SU-DHL-6 (cell line): ENCODE measurements at regions not wholly inside any gene's neighbourhood (a gene's known extent, or its start where the extent isn't known, plus 50 kb on each side); places are given as distances from the start of the nearest gene placed in this dataset.

ENCODE experiments used
- H2AFZ ChIP-seq: fragments of 200-600 bp; sonication (generic); 2 replicates; pipeline ENCODE4 v1.6.1; 2014; ENCODE audit warnings: low read depth, mild to moderate bottlenecking, moderate library complexity, mixed read lengths, antibody characterized with exemption, low read length; ENCODE audit not compliant: severe bottlenecking
- H3F3A ChIP-seq: fragments of 200-600 bp; shearing (Covaris generic); 2 replicates; pipeline ENCODE4 v1.6.0; 2016; ENCODE audit warnings: antibody characterized with exemption, mild to moderate bottlenecking; ENCODE audit not compliant: insufficient read depth
- H3K27ac ChIP-seq: fragments of 200-600 bp; sonication (generic); 2 replicates; pipeline ENCODE4 v1.5.1; 2016; ENCODE audit warnings: low read depth, mild to moderate bottlenecking, low read length, moderate library complexity, mixed read lengths
- H3K27me3 ChIP-seq: fragments of 200-600 bp; sonication (generic), shearing (Covaris generic); 2 replicates; pipeline ENCODE4 v1.6.0; 2014; ENCODE audit warnings: mild to moderate bottlenecking, low read length
- H3K36me3 ChIP-seq: fragments of 200-600 bp; sonication (generic); 2 replicates; pipeline ENCODE4 v1.6.1; 2014; ENCODE audit warnings: mild to moderate bottlenecking, low read length, mixed read lengths
- H3K4me2 ChIP-seq: fragments of 300-600, 200-600 bp; shearing (Covaris generic), sonication (generic); 2 replicates; pipeline ENCODE4 v1.6.0; 2014; ENCODE audit warnings: low read length, low read depth, mild to moderate bottlenecking; ENCODE audit not compliant: poor library complexity, severe bottlenecking
- H3K4me3 ChIP-seq: fragments of 200-600 bp; sonication (generic); 2 replicates; pipeline ENCODE4 v1.5.1; 2014; ENCODE audit warnings: antibody characterized with exemption, low read length, mild to moderate bottlenecking, mixed read lengths; ENCODE audit not compliant: insufficient read depth, poor library complexity, severe bottlenecking
- H3K79me2 ChIP-seq: fragments of 200-600 bp; sonication (generic); 2 replicates; pipeline ENCODE4 v1.6.1; 2014; ENCODE audit warnings: mild to moderate bottlenecking, low read length, moderate library complexity; ENCODE audit not compliant: insufficient read depth
- H3K9ac ChIP-seq: fragments of 200-600 bp; sonication (generic); 2 replicates; pipeline ENCODE4 v1.7.0; 2014; ENCODE audit warnings: mild to moderate bottlenecking, low read length
- H3K9me2 ChIP-seq: fragments of 200-600 bp; sonication (generic); replicated peaks from 2 replicates; pipeline ENCODE4 v1.6.1; 2014; ENCODE audit warnings: low read length; ENCODE audit not compliant: insufficient read depth
- H3K9me3 ChIP-seq: fragments of 200-600 bp; sonication (generic); 2 replicates; pipeline ENCODE4 v1.6.1; 2014; ENCODE audit warnings: low read length, mixed read lengths; ENCODE audit not compliant: insufficient read depth
- H4K20me1 ChIP-seq: fragments of 200-600 bp; sonication (generic); 2 replicates; pipeline ENCODE4 v1.6.1; 2014; ENCODE audit warnings: low read depth, mild to moderate bottlenecking, antibody characterized with exemption, low read length, moderate library complexity, mixed read lengths
- EZH2phosphoT487 ChIP-seq: fragments of 200-600 bp; sonication (generic), shearing (Covaris generic); conservative IDR thresholded peaks from 2 replicates; pipeline ENCODE4 v1.6.1; 2018; ENCODE audit warnings: mild to moderate bottlenecking, antibody characterized with exemption, low read length, moderate library complexity, mixed read lengths
- TF ChIP-seq, protein P1 (sequence below): fragments of 200-600 bp; sonication (generic); IDR thresholded peaks from one replicate; pipeline ENCODE4 v1.5.1; 2017; ENCODE audit warnings: antibody characterized with exemption, mild to moderate bottlenecking, low read length, moderate library complexity; ENCODE audit not compliant: insufficient read depth, poor library complexity, severe bottlenecking

DNA sequence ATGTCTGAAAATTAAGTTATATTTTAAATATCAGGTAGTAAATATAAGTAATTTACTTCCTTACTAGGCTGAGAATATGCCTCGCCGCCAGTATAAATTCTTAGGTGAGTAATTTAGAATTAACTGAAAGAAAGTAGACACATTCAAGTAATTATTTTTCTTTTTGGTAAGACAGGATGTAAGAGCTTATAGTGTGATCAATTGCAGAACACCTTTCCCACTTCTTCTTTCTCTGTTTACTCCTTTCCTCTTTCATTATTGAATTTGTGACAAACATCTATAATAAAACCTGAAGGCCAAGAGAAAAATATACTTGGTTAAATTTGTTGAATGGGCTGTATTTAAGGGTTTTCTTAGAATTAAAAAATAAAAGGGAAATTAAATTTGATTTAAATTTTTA is 195.1 kb upstream of the CDKN2B start:
- H3K4me2 ChIP-seq = no peak overlapping the region
- no peak overlapping the region for H3K27ac ChIP-seq
- H3K9me2 ChIP-seq = no peaks in the 10 kb centered on the region
- no peaks in the 10 kb centered on the region for H4K20me1 ChIP-seq
- no peaks in the 10 kb centered on the region for H3F3A ChIP-seq
- no peaks in the 10 kb centered on the region for H3K9me3 ChIP-seq
- TF ChIP-seq, protein P1, sequence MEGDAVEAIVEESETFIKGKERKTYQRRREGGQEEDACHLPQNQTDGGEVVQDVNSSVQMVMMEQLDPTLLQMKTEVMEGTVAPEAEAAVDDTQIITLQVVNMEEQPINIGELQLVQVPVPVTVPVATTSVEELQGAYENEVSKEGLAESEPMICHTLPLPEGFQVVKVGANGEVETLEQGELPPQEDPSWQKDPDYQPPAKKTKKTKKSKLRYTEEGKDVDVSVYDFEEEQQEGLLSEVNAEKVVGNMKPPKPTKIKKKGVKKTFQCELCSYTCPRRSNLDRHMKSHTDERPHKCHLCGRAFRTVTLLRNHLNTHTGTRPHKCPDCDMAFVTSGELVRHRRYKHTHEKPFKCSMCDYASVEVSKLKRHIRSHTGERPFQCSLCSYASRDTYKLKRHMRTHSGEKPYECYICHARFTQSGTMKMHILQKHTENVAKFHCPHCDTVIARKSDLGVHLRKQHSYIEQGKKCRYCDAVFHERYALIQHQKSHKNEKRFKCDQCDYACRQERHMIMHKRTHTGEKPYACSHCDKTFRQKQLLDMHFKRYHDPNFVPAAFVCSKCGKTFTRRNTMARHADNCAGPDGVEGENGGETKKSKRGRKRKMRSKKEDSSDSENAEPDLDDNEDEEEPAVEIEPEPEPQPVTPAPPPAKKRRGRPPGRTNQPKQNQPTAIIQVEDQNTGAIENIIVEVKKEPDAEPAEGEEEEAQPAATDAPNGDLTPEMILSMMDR = no peak
- no peak for TF ChIP-seq EZH2phosphoT487
- H3K36me3 ChIP-seq = no peaks in the 10 kb centered on the region
- H3K9ac ChIP-seq = no peak overlapping the region
- no peaks in the 10 kb centered on the region for H3K27me3 ChIP-seq
- H3K79me2 ChIP-seq = no peaks in the 10 kb centered on the region
- no peak overlapping the region for H3K4me3 ChIP-seq
- no peak overlapping the region for H2AFZ ChIP-seq

DNA sequence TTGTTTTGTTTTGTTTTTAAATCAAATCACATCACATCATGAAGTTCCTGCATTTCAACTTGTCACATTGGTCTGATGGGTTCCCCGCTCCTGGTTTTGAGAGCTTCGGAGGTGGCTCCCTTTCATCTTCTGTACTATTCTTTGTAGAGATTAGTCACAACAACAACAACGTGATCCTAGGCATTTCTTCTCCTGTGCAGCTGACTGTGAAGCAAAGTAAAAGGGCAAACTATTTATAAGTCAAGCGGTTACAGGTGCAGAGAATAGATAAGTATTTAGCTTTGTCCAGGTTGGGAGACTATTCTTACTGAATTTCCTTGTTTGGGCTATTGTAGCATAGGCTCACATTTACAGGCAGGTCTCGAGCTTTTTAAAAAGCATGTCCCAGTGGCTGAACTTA is 197.7 kb upstream of the CDKN2B start:
- H3K9me3 ChIP-seq = no peaks in the 10 kb centered on the region
- H3K4me2 ChIP-seq = peak overlapping the region; percentile 22
- no peaks in the 10 kb centered on the region for H3K27me3 ChIP-seq
- H2AFZ ChIP-seq = no peak overlapping the region
- TF ChIP-seq, protein P1 = no peak
- H4K20me1 ChIP-seq = no peaks in the 10 kb centered on the region
- no peaks in the 10 kb centered on the region for H3F3A ChIP-seq
- no peaks in the 10 kb centered on the region for H3K9me2 ChIP-seq
- H3K36me3 ChIP-seq = no peaks in the 10 kb centered on the region
- no peaks in the 10 kb centered on the region for H3K79me2 ChIP-seq
- H3K9ac ChIP-seq = no peak overlapping the region
- H3K27ac ChIP-seq = no peak overlapping the region
- H3K4me3 ChIP-seq = no peak overlapping the region

DNA sequence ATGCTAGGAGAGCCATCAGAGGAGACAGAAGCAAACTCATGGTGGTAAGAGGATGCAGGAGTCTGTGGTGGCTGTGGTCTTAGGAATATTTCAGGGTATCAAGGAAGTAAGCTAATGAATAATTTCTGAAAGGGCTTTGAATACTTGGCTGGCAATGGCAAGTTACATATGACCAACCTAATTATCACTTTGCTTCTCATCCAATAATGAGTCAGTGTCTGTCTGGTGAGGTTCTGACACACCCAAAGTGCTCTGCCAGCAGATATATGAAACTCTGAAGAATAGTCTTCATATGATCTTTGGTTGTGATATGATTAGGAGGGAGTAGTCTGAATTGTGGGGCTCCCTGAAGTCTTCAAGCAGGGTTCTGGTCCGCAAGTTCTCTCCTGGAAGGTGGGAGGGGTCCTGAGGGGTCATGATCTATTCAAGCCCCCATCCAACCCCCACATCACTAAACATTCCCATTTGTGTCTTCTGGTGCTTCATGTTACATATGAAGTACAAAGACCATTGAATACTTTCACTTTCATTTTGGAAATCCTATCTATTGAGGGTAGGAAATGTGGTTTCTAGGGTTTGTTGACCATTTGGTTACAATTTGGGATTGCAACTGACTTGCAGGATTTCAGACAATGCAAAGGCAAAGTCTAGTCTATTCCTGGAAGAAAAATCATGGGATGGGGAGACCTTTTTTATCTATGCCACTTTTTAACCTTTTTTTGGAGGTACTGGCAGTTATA is 199.9 kb upstream of the CDKN2B start:
- Histone ChIP-seq H2AFZ (no peak overlapping the region), H3K27ac (no peak overlapping the region), H3K9me3 (no peaks in the 10 kb centered on the region), H3K9me2 (no peaks in the 10 kb centered on the region), H3K79me2 (no peaks in the 10 kb centered on the region), H3K27me3 (no peaks in the 10 kb centered on the region), H3F3A (no peaks in the 10 kb centered on the region), H3K9ac (no peak overlapping the region), H3K36me3 (no peaks in the 10 kb centered on the region), H4K20me1 (no peaks in the 10 kb centered on the region), H3K4me2 (no peak overlapping the region), H3K4me3 (no peak overlapping the region)
- TF ChIP-seq, protein P1 = no peak
- no peak for TF ChIP-seq EZH2phosphoT487
